Smooth muscle cell (in vitro differentiated cells): ENCODE measurements at regions not wholly inside any gene's neighbourhood (a gene's known extent, or its start where the extent isn't known, plus 50 kb on each side); places are given as distances from the start of the nearest gene placed in this dataset.

Experiments used
- DNase-seq: peaks from one replicate; lab custom pipeline; 2025; ENCODE audit not compliant: unreplicated experiment; lab: John Stamatoyannopoulos, UW
- H2AFZ ChIP-seq: fragments of 200-600 bp; sonication (generic); 2 replicates; pipeline ENCODE4 v1.6.0; 2016; ENCODE audit warnings: antibody characterized with exemption, low read depth, mild to moderate bottlenecking
- H3F3A ChIP-seq: fragments of 200-600 bp; sonication (generic); 2 replicates; pipeline ENCODE4 v1.6.0; 2017; ENCODE audit warnings: antibody characterized with exemption, low read depth
- H3K27ac ChIP-seq: fragments of 200-600 bp; sonication (generic); 2 replicates; pipeline ENCODE4 v1.5.1; 2016; ENCODE audit warnings: low read depth, mild to moderate bottlenecking
- H3K27me3 ChIP-seq: fragments of 200-600 bp; sonication (generic); 2 replicates; pipeline ENCODE4 v1.6.1; 2016; ENCODE audit warnings: low read depth, mild to moderate bottlenecking
- H3K36me3 ChIP-seq: fragments of 200-600 bp; sonication (generic); 2 replicates; pipeline ENCODE4 v1.5.1; 2016; ENCODE audit warnings: low read depth
- H3K4me1 ChIP-seq: fragments of 200-600 bp; sonication (generic); 2 replicates; pipeline ENCODE4 v1.5.1; 2016; ENCODE audit warnings: low read depth
- H3K4me2 ChIP-seq: fragments of 200-600 bp; sonication (generic); 2 replicates; pipeline ENCODE4 v1.6.0; 2016; ENCODE audit warnings: mild to moderate bottlenecking
- H3K4me3 ChIP-seq: fragments of 200-600 bp; sonication (generic); 2 replicates; pipeline ENCODE4 v1.5.1; 2016; ENCODE audit warnings: mild to moderate bottlenecking
- H3K79me2 ChIP-seq: fragments of 200-600 bp; sonication (generic); 2 replicates; pipeline ENCODE4 v1.6.0; 2016; ENCODE audit warnings: low read depth, mild to moderate bottlenecking
- H3K9ac ChIP-seq: fragments of 200-600 bp; sonication (generic); 2 replicates; pipeline ENCODE4 v1.6.0; 2016; ENCODE audit warnings: low read depth
- H3K9me3 ChIP-seq: fragments of 200-600 bp; sonication (generic); replicated peaks from 2 replicates; pipeline ENCODE4 v1.5.1; 2016; ENCODE audit warnings: low read depth
- H4K20me1 ChIP-seq: fragments of 200-600 bp; sonication (generic); 2 replicates; pipeline ENCODE4 v1.6.0; 2016; ENCODE audit warnings: low read depth
- WGBS: methylation state at CpG from one replicate; pipeline ENCODE4 v1.1.7; 2016; ENCODE audit warnings: low lambda C conversion rate; 5-methylcytosine and 5-hydroxymethylcytosine counted together
- TF ChIP-seq, protein P1 (sequence below): fragments of 200-600 bp; sonication (generic); IDR thresholded peaks from 2 replicates; pipeline ENCODE4 v1.5.1; 2017; ENCODE audit warnings: borderline replicate concordance, mild to moderate bottlenecking, antibody characterized with exemption; ENCODE audit not compliant: insufficient read depth, poor library complexity, severe bottlenecking

DNA sequence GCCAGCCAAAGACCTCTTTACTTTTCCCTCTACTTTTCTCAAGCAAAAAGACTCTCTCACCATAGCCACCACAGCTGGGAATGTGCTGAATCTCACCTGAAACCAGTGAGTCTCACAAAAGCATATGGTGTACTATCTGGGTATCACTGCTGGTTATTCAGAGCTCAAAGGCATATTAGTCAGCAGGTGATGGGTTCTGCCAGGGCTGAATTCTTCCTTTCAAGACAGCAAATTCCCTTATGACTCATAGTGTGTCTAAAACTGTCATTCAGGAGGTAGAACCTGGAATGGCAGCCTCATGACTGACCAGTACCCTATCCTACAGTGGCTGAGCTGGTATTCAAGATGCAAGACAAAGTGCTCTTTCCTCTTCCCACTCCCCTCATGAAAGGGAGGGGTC lies 2859.1 kb downstream of the PCDH9 start:
- H3K4me2 ChIP-seq: no peak overlapping the region
- no peaks in the 10 kb centered on the region for H3K79me2 ChIP-seq
- peak overlapping the region; percentile 84 for H3K27ac ChIP-seq
- H3F3A ChIP-seq: no peaks in the 10 kb centered on the region
- no peaks in the 10 kb centered on the region for H3K9me3 ChIP-seq
- H3K4me3 ChIP-seq: no peak overlapping the region
- no peak overlapping the region for H2AFZ ChIP-seq
- TF ChIP-seq, protein P1, sequence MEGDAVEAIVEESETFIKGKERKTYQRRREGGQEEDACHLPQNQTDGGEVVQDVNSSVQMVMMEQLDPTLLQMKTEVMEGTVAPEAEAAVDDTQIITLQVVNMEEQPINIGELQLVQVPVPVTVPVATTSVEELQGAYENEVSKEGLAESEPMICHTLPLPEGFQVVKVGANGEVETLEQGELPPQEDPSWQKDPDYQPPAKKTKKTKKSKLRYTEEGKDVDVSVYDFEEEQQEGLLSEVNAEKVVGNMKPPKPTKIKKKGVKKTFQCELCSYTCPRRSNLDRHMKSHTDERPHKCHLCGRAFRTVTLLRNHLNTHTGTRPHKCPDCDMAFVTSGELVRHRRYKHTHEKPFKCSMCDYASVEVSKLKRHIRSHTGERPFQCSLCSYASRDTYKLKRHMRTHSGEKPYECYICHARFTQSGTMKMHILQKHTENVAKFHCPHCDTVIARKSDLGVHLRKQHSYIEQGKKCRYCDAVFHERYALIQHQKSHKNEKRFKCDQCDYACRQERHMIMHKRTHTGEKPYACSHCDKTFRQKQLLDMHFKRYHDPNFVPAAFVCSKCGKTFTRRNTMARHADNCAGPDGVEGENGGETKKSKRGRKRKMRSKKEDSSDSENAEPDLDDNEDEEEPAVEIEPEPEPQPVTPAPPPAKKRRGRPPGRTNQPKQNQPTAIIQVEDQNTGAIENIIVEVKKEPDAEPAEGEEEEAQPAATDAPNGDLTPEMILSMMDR: no peak
- peak overlapping the region; percentile 39 for H3K9ac ChIP-seq
- DNase-seq: no peak
- H3K36me3 ChIP-seq: no peaks in the 10 kb centered on the region
- no peaks in the 10 kb centered on the region for H4K20me1 ChIP-seq
- no peaks in the 10 kb centered on the region for H3K4me1 ChIP-seq
- H3K27me3 ChIP-seq: no peaks in the 10 kb centered on the region

DNA sequence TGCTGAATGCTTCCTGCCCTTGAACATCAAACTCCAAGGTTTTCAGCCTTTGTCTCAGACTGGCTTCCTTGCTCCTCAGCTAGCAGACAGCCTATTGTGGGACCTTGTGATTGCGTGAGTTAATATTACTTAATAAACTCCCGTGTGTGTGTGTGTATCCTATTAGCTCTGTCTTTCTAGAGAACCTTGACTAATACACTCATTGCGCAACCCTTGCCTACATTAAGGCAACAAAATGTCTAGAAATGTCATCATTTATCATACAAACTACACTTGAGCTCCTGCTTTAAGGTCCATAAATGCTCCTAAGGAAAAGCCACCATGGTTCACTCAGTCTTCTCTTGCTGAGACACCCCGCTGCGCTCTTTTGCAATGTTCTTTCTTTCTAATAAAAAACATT lies 2861.0 kb downstream of the PCDH9 start:
- 98% methylated on average over 5 of the region's 5 CpGs for WGBS
- TF ChIP-seq, protein P1: no peak
- Histone ChIP-seq H3K9me3 (no peaks in the 10 kb centered on the region), H3K79me2 (no peaks in the 10 kb centered on the region), H3F3A (no peaks in the 10 kb centered on the region), H3K36me3 (no peaks in the 10 kb centered on the region), H3K4me1 (no peaks in the 10 kb centered on the region), H3K27me3 (no peaks in the 10 kb centered on the region), H3K9ac (no peak overlapping the region), H4K20me1 (no peaks in the 10 kb centered on the region), H3K27ac (no peak overlapping the region), H3K4me2 (no peak overlapping the region), H2AFZ (no peak overlapping the region), H3K4me3 (no peak overlapping the region)
- no peak for DNase-seq

DNA sequence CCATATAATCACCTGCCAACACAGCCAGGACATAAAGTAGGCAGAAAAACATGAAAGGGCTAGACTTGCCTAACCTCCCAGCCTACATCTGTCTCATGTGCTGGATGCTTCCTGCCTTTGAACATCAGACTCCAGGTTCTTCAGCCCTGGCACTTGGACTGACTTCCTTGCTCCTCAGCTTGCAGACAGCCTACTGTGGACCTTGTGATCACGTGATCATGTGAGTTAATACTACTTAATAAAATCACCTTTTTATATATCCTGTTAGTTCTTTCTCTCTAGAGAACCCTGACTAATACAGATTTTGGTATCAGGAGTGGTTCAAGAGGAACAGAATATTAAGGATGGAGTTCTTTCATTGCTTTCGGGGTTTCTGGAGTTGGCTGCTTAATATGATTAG lies 2867.6 kb downstream of the PCDH9 start:
- Histone ChIP-seq H3K9ac (no peak overlapping the region), H3K27me3 (no peaks in the 10 kb centered on the region), H3K27ac (no peak overlapping the region), H4K20me1 (no peaks in the 10 kb centered on the region), H3F3A (no peaks in the 10 kb centered on the region), H3K4me3 (no peak overlapping the region), H3K36me3 (no peaks in the 10 kb centered on the region), H2AFZ (no peak overlapping the region), H3K4me1 (no peaks in the 10 kb centered on the region), H3K79me2 (no peaks in the 10 kb centered on the region), H3K4me2 (no peak overlapping the region), H3K9me3 (no peaks in the 10 kb centered on the region)
- TF ChIP-seq, protein P1: no peak
- no peak for DNase-seq
- WGBS: 91% methylated on average over 2 of the region's 2 CpGs

DNA sequence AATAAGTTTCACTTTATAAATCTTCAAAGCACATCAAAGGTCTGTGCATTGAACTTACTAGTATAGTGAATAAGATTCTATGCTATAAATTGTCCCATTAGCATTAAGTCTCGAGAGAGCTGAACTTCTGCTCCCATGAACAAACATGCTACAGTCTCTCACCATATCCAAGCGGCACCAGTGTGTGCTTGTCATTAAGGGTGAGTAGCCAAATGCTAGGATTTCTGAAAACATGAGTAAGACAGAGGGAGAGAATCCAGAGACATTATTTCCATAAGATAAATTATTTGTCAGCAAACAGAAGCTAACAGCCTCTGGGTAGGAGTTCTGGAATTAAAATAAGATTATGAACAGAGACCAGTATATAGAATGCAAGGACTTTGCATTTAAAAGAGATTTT lies 2882.5 kb downstream of the PCDH9 start:
- Histone ChIP-seq H2AFZ (no peak overlapping the region), H3K27ac (no peak overlapping the region), H3F3A (no peaks in the 10 kb centered on the region), H3K4me2 (no peak overlapping the region), H3K4me3 (no peak overlapping the region), H3K9me3 (no peaks in the 10 kb centered on the region), H3K36me3 (no peaks in the 10 kb centered on the region), H4K20me1 (no peaks in the 10 kb centered on the region), H3K27me3 (no peaks in the 10 kb centered on the region), H3K79me2 (no peaks in the 10 kb centered on the region), H3K4me1 (no peaks in the 10 kb centered on the region), H3K9ac (no peak overlapping the region)
- no peak for DNase-seq
- 89% methylated on average over 2 of the region's 2 CpGs for WGBS
- TF ChIP-seq, protein P1: no peak
